ENCODE measurements at regions not wholly inside any gene's neighbourhood (a gene's known extent, or its start where the extent isn't known, plus 50 kb on each side); places are given as distances from the start of the nearest gene placed in this dataset.

DNA sequence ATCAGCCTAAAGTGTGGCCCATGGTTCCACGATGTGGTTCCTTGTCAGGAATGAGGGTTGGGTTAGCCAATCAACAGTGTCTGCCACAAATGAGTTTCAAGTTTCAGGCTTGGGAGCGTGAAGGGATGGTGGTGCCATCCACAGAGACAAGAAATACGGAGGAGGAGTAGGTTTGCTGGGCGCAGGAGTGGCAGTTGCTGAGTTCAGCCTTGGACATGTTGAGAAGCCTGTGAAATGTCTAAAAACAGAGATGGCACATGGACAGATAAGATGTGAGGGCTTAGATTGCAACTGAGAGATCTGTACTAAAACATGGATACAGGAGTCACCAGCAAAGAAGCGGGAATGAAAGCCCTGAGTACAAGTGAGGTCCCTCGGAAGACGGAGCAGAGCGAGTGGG lies 481.0 kb downstream of the BCOR start:
- H3K4me3 Mint-ChIP-seq, result no peak overlapping the region
- Histone ChIP-seq H4K5ac (ENCODE audit: insufficient read length, low read depth, low read length) (no peak overlapping the region), H4K91ac (ENCODE audit: insufficient read length, low read depth, low read length) (no peak overlapping the region), H3K56ac (ENCODE audit: insufficient read length, low read depth, low read length) (no peak overlapping the region), H3T11ph (ENCODE audit: low read length) (no peak overlapping the region), H3K14ac (ENCODE audit: insufficient read depth, low read length) (no peak overlapping the region), H3K23ac (ENCODE audit: insufficient read length, low read depth, low read length) (no peak overlapping the region), H3K4ac (ENCODE audit: low read depth, low read length) (no peak overlapping the region), H3K9me3 (ENCODE audit: control insufficient read depth, low read depth, low read length) (no peaks in the 10 kb centered on the region), H4K20me1 (ENCODE audit: control insufficient read depth, insufficient read depth, insufficient read length) (peaks cover 2% of the 10 kb centered on the region), H2BK15ac (ENCODE audit: low read depth, low read length) (no peak overlapping the region), H2BK12ac (ENCODE audit: insufficient read length, low read depth, low read length) (no peak overlapping the region), H3K4me2 (ENCODE audit: insufficient read depth, insufficient read length, low read length) (no peak overlapping the region), H2BK20ac (ENCODE audit: low read depth, low read length, poor library complexity, severe bottlenecking) (no peak overlapping the region), H2AK5ac (ENCODE audit: insufficient read length, low read length) (no peak overlapping the region), H2AFZ (ENCODE audit: low read length) (no peak overlapping the region), H3K79me2 (ENCODE audit: insufficient read depth, low read length) (no peaks in the 10 kb centered on the region), H2BK5ac (ENCODE audit: insufficient read length, low read length) (no peak overlapping the region), H3K23me2 (ENCODE audit: insufficient read length, low read depth, low read length, poor library complexity, severe bottlenecking) (peaks cover 3% of the 10 kb centered on the region), H3K27ac (ENCODE audit: insufficient read length, low read depth, low read length) (no peak overlapping the region), H4K8ac (replicated peaks; ENCODE audit: insufficient read length, low read depth, low read length) (no peak overlapping the region), H2BK120ac (ENCODE audit: low read depth, low read length, poor library complexity, severe bottlenecking) (no peak overlapping the region), H3K79me1 (ENCODE audit: insufficient read depth, low read depth, low read length, poor library complexity, severe bottlenecking) (no peaks in the 10 kb centered on the region), H3K9ac (ENCODE audit: extremely low read depth, insufficient read length, low read length) (no peak overlapping the region), H3K18ac (ENCODE audit: insufficient read length, low read depth, low read length) (no peak overlapping the region), H3K27me3 (ENCODE audit: insufficient read depth, low read length) (no peaks in the 10 kb centered on the region), H3K4me1 (ENCODE audit: insufficient read depth, low read length) (peaks cover 7% of the 10 kb centered on the region; the same call in 1 of the 2 replicates)
- TF ChIP-seq, protein P1, sequence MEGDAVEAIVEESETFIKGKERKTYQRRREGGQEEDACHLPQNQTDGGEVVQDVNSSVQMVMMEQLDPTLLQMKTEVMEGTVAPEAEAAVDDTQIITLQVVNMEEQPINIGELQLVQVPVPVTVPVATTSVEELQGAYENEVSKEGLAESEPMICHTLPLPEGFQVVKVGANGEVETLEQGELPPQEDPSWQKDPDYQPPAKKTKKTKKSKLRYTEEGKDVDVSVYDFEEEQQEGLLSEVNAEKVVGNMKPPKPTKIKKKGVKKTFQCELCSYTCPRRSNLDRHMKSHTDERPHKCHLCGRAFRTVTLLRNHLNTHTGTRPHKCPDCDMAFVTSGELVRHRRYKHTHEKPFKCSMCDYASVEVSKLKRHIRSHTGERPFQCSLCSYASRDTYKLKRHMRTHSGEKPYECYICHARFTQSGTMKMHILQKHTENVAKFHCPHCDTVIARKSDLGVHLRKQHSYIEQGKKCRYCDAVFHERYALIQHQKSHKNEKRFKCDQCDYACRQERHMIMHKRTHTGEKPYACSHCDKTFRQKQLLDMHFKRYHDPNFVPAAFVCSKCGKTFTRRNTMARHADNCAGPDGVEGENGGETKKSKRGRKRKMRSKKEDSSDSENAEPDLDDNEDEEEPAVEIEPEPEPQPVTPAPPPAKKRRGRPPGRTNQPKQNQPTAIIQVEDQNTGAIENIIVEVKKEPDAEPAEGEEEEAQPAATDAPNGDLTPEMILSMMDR (conservative IDR thresholded peaks at IDR 0.05), result no peak
- H3K27ac Mint-ChIP-seq, result no peak overlapping the region
- peaks cover 7 to 21% (median 15%) of the 10 kb centered on the region in 3 experiments; a peak in 6 of 7 replicates for H3K36me3 Mint-ChIP-seq (ENCODE audit: insufficient read depth in 1 of 3, low read depth in 3 of 3)
- DNase-seq, result no peak
- peaks cover 30% of the 10 kb centered on the region for H3K27me3 Mint-ChIP-seq (ENCODE audit: low read depth)
- WGBS (ENCODE audit: extremely low coverage, insufficient read length, low lambda C conversion rate), result no CpG with 5 or more reads among the region's 8 CpGs
- H3K4me1 Mint-ChIP-seq, result peaks cover 36% of the 10 kb centered on the region in 2 experiments
- peaks cover 74 to 78% of the 10 kb centered on the region in 2 experiments for H3K9me3 Mint-ChIP-seq

Data from H9 (cell line).